ENCODE measurements at regions not wholly inside any gene's neighbourhood (a gene's known extent, or its start where the extent isn't known, plus 50 kb on each side); places are given as distances from the start of the nearest gene placed in this dataset.

DNA sequence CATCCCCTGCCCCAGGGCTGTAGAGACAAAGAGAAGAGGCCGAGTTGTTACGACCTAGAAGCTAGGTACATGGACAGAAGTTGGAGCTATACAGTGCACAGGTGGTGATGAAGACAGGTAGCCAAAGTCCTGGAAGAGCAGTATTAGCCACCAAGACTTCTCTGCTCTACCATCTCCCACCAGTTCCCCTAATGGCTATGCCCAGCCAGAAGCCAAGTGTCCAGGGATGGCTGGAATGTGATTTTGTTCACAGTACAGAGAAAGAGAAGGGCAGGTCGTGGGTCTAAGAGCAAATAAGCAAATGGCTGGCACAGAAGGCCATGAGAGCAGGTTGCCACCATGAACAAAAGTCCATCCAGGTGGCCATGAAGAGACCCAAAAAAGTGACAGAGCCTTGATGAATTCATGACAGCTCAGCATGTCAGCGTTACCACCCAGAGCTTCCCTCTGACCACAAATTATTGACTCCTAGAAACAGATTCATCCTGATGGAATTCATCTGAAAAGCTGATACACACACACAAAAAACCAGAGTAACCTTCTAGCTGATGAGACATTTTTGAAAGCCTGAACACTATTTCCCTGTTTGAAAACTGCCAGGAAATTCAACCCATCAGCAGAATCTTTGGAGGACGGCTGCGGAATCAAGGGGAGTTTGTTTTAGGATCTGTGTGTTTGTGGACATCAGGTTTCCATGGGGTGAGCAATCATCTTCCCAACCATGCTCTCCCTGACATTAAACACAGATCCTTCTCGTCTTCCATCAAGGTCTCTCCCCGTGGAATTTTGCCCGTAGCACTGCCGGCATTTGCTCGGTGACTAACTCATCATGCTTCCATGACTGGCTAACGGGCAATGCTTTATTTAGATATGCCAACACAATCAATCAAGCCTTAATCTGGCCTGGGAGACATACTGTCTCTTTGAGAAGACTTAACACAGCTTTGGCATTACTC is 906.7 kb upstream of the AUTS2 start:
- no peaks in the 10 kb centered on the region for H3K9me3 ChIP-seq (ENCODE audit: control insufficient read depth, insufficient read depth, low read depth, low read length)
- H3K4me1 ChIP-seq (ENCODE audit: control insufficient read depth, extremely low read depth, insufficient read depth, low read length): peaks cover 3% of the 10 kb centered on the region
- H3K79me2 ChIP-seq (ENCODE audit: control insufficient read depth, insufficient read depth, low read length): no peaks in the 10 kb centered on the region
- no peak overlapping the region for H3K4me3 ChIP-seq (replicated peaks in 1 of 4; ENCODE audit: control extremely low read depth in 1 of 4, insufficient read depth in 1 of 4, low read depth in 3 of 4, low read length in 4 of 4)
- peak; percentile 30 to 97 for DNase-seq (ENCODE audit: low read depth in 2 of 2)
- peak overlapping the region; percentile 18 for H2AFZ ChIP-seq (ENCODE audit: low read length)
- no peaks in the 10 kb centered on the region for H3K36me3 ChIP-seq (ENCODE audit: control insufficient read depth, insufficient read depth, low read length)
- peak overlapping the region; percentile 94 for H3K27ac ChIP-seq (ENCODE audit: insufficient read depth, low read length)
- H3K4me2 ChIP-seq (ENCODE audit: extremely low read depth, insufficient read depth, low read length): peak overlapping the region; percentile 63
- no peaks in the 10 kb centered on the region for H3K27me3 ChIP-seq (ENCODE audit: control insufficient read depth, insufficient read depth, low read length)
- H3K9ac ChIP-seq (ENCODE audit: insufficient read depth, low read length): peak overlapping the region; percentile 27
- H4K20me1 ChIP-seq (ENCODE audit: control insufficient read depth, extremely low read depth, insufficient read depth, low read length): no peaks in the 10 kb centered on the region
- TF ChIP-seq, protein P1, sequence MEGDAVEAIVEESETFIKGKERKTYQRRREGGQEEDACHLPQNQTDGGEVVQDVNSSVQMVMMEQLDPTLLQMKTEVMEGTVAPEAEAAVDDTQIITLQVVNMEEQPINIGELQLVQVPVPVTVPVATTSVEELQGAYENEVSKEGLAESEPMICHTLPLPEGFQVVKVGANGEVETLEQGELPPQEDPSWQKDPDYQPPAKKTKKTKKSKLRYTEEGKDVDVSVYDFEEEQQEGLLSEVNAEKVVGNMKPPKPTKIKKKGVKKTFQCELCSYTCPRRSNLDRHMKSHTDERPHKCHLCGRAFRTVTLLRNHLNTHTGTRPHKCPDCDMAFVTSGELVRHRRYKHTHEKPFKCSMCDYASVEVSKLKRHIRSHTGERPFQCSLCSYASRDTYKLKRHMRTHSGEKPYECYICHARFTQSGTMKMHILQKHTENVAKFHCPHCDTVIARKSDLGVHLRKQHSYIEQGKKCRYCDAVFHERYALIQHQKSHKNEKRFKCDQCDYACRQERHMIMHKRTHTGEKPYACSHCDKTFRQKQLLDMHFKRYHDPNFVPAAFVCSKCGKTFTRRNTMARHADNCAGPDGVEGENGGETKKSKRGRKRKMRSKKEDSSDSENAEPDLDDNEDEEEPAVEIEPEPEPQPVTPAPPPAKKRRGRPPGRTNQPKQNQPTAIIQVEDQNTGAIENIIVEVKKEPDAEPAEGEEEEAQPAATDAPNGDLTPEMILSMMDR (conservative IDR thresholded peaks at IDR 0.05 in 1 of 2, IDR thresholded peaks at IDR 0.05 in 1 of 2; ENCODE audit: low read depth in 1 of 2, low read length in 2 of 2): no peak
- TF ChIP-seq EZH2 (IDR thresholded peaks at IDR 0.05; ENCODE audit: low read length, missing control alignments): no peak

DNA sequence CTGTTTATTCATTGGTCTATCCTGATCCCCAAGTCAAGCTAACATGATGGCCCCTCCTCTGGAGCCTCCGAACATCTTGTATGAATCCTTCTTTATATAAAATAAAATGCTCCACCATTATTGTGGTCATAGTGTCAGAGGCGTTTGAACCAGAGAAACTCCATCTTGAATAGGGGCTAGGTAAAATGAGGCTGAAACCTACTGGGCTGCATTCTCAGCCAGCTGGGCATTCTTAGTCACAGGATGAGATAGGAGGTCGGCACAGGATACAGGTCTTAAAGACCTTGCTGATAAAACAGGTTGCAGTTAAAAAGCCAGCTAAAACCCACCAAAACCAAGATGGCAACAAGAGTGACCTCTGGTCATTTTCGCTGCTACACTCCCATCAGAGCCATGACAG is 905.8 kb upstream of the AUTS2 start:
- no peak for DNase-seq (ENCODE audit: low read depth in 2 of 2)
- Histone ChIP-seq H3K4me2 (ENCODE audit: extremely low read depth, insufficient read depth, low read length) (no peak overlapping the region), H3K4me1 (ENCODE audit: control insufficient read depth, extremely low read depth, insufficient read depth, low read length) (peaks cover 4% of the 10 kb centered on the region), H2AFZ (ENCODE audit: low read length) (no peak overlapping the region), H3K36me3 (ENCODE audit: control insufficient read depth, insufficient read depth, low read length) (no peaks in the 10 kb centered on the region), H3K27ac (ENCODE audit: insufficient read depth, low read length) (peak overlapping the region; percentile 94), H3K27me3 (ENCODE audit: control insufficient read depth, insufficient read depth, low read length) (no peaks in the 10 kb centered on the region), H3K4me3 (replicated peaks in 1 of 4; ENCODE audit: control extremely low read depth in 1 of 4, insufficient read depth in 1 of 4, low read depth in 3 of 4, low read length in 4 of 4) (no peak overlapping the region), H3K9ac (ENCODE audit: insufficient read depth, low read length) (peak overlapping the region; percentile 27), H3K9me3 (ENCODE audit: control insufficient read depth, insufficient read depth, low read depth, low read length) (no peaks in the 10 kb centered on the region), H3K79me2 (ENCODE audit: control insufficient read depth, insufficient read depth, low read length) (no peaks in the 10 kb centered on the region), H4K20me1 (ENCODE audit: control insufficient read depth, extremely low read depth, insufficient read depth, low read length) (no peaks in the 10 kb centered on the region)
- no peak for TF ChIP-seq EZH2 (IDR thresholded peaks at IDR 0.05; ENCODE audit: low read length, missing control alignments)
- TF ChIP-seq, protein P1 (conservative IDR thresholded peaks at IDR 0.05 in 1 of 2, IDR thresholded peaks at IDR 0.05 in 1 of 2; ENCODE audit: low read depth in 1 of 2, low read length in 2 of 2): no peak

DNA sequence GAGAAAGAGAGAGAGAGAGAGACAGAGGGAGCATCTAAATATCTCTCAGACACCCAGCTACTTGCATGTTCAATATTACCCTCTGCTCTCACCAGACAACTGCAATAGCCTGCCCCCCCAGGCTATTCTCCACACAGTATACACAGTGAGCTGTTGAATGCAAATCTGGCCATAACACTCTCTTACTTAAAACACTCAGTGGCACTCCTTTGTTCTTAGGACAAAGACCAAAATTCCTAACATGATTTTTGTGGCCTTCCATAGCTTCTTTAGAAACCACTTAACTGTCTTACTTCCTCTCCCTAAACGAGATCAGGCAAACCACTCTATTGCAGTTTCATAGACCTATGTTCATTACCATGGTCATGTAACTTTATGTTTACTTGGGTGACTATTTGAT is 903.6 kb upstream of the AUTS2 start:
- peak in 1 of 2 donors; percentile 75 for DNase-seq (ENCODE audit: low read depth in 2 of 2)
- TF ChIP-seq, protein P1 (conservative IDR thresholded peaks at IDR 0.05 in 1 of 2, IDR thresholded peaks at IDR 0.05 in 1 of 2; ENCODE audit: low read depth in 1 of 2, low read length in 2 of 2): no peak
- no peak for TF ChIP-seq EZH2 (IDR thresholded peaks at IDR 0.05; ENCODE audit: low read length, missing control alignments)
- no peak overlapping the region for H3K9ac ChIP-seq (ENCODE audit: insufficient read depth, low read length)
- no peaks in the 10 kb centered on the region for H3K27me3 ChIP-seq (ENCODE audit: control insufficient read depth, insufficient read depth, low read length)
- no peak overlapping the region for H3K4me3 ChIP-seq (replicated peaks in 1 of 4; ENCODE audit: control extremely low read depth in 1 of 4, insufficient read depth in 1 of 4, low read depth in 3 of 4, low read length in 4 of 4)
- H3K4me2 ChIP-seq (ENCODE audit: extremely low read depth, insufficient read depth, low read length): no peak overlapping the region
- H3K4me1 ChIP-seq (ENCODE audit: control insufficient read depth, extremely low read depth, insufficient read depth, low read length): peaks cover 15% of the 10 kb centered on the region
- no peaks in the 10 kb centered on the region for H3K9me3 ChIP-seq (ENCODE audit: control insufficient read depth, insufficient read depth, low read depth, low read length)
- no peak overlapping the region for H3K27ac ChIP-seq (ENCODE audit: insufficient read depth, low read length)
- no peaks in the 10 kb centered on the region for H3K79me2 ChIP-seq (ENCODE audit: control insufficient read depth, insufficient read depth, low read length)
- no peaks in the 10 kb centered on the region for H4K20me1 ChIP-seq (ENCODE audit: control insufficient read depth, extremely low read depth, insufficient read depth, low read length)
- no peak overlapping the region for H2AFZ ChIP-seq (ENCODE audit: low read length)
- H3K36me3 ChIP-seq (ENCODE audit: control insufficient read depth, insufficient read depth, low read length): no peaks in the 10 kb centered on the region

Data from fibroblast of lung (primary cell).